Mesodermal cell (in vitro differentiated cells): ENCODE measurements at regions not wholly inside any gene's neighbourhood (a gene's known extent, or its start where the extent isn't known, plus 50 kb on each side); places are given as distances from the start of the nearest gene placed in this dataset.

Experiments used
- H3K27ac ChIP-seq: 2 replicates; pipeline ENCODE4 v1.7.0; 2013; ENCODE audit warnings: mild to moderate bottlenecking, low read depth, low read length, moderate library complexity; ENCODE audit not compliant: severe bottlenecking
- H3K36me3 ChIP-seq: 2 replicates; pipeline ENCODE4 v1.7.1; 2013; ENCODE audit warnings: mild to moderate bottlenecking, low read length, moderate library complexity; ENCODE audit not compliant: control insufficient read depth, insufficient read depth
- H3K4me1 ChIP-seq: one replicate; pipeline ENCODE4 v1.7.1; 2013; ENCODE audit warnings: mild to moderate bottlenecking, low read length; ENCODE audit not compliant: insufficient read depth, control insufficient read depth, poor library complexity, severe bottlenecking
- H3K4me3 ChIP-seq: 2 replicates; pipeline ENCODE4 v1.7.0; 2013; ENCODE audit warnings: low read length, control low read depth, mild to moderate bottlenecking; ENCODE audit not compliant: insufficient read depth, poor library complexity, severe bottlenecking; ENCODE audit errors: extremely low read depth
- H3K9me3 ChIP-seq: 2 replicates; pipeline ENCODE4 v1.7.1; 2013; ENCODE audit warnings: mild to moderate bottlenecking, low read length, moderate library complexity; ENCODE audit not compliant: control insufficient read depth
- WGBS, 2 experiments: methylation state at CpG; one replicate each; pipeline ENCODE4 v1.1.5; 2013; ENCODE audit warnings: missing lambda C conversion rate in 2 of 2; ENCODE audit not compliant: insufficient coverage in 2 of 2; 5-methylcytosine and 5-hydroxymethylcytosine counted together

DNA sequence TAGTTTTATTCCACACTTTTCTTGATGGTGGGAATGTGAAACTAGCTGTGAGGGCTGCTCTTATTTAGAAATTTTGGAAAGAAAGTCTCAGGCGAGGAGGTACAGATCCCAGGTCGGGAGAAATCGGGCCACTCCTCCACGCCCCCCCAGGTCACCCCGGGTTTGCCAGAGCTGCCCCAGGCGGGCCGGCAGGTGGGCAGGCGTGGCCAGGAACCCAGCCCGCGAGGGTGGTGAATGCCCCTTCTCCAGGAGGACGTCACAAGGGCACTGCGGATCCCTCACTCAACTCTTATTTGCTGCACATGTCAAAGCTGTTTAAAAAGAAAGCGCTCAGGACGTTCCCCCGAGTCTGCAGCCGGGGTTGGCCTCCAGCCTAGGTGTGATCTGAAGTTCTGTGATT, 60.5 kb upstream of the SLCO4A1 start:
- no peaks in the 10 kb centered on the region for H3K9me3 ChIP-seq
- no peaks in the 10 kb centered on the region for H3K36me3 ChIP-seq
- H3K27ac ChIP-seq = no peak overlapping the region
- H3K4me3 ChIP-seq = no peak overlapping the region
- WGBS, 2 experiments = 60 to 64% methylated on average over 10 to 16 of the region's 16 CpGs
- H3K4me1 ChIP-seq = no peaks in the 10 kb centered on the region

DNA sequence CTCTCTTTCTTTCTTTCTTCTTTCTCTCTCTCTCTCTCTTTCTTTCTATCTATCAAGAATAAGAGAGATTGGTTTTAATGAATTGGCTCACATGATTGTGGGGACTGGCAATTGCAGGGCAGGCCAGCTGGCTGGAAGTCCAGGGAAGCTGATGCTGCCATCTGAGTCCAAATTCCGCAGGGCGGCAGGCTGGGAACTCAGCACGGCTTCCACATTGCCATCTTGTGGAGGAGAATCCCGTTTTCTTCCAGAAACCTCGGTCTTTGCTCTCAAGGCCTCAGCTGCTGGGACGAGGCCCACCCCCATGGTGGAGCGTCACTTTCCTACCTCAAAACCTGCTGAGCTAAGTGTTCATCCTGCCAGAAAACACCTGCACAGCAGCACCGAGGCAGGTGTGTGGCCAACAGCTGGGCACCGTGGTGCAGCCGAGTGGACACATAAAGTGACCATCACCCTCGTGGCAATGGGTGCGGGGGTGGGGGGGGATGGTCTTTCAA, 58.8 kb upstream of the SLCO4A1 start:
- Histone ChIP-seq H3K27ac (no peak overlapping the region), H3K4me1 (no peaks in the 10 kb centered on the region), H3K4me3 (no peak overlapping the region), H3K36me3 (no peaks in the 10 kb centered on the region), H3K9me3 (no peaks in the 10 kb centered on the region)
- 56 to 61% methylated on average over 8 to 12 of the region's 12 CpGs for WGBS, 2 experiments

DNA sequence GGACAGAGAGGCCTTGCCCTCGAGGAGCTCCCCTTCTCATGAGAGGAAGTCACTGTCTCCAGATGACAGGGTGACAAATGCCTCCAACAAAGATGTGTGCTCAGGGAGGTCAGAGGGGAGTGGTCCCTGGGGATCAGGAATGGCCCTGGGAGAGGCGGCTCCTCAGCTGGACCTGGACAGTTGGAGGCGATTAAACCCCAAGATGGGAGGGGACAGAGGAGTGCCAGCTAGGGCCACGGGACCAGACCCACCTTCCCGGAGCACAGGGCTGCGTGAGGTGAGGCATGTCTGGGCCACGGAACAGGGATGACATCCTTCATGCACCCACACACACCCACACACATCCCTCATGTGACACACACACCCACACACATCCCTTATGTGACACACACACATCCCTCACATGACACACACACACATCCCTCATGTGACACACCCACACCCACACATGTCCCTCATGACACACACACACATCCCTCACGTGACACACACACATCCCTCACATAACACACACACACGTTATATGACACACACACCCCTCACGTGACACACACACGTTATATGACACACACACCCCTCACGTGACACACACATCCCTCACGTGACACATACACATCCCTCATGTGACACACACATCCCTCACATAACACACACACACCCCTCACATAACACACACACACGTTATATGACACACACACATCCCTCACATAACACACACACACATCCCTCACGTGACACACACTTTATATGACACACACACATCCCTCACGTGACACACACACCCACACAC, 57.4 kb upstream of the SLCO4A1 start:
- H3K9me3 ChIP-seq = no peaks in the 10 kb centered on the region
- H3K36me3 ChIP-seq = no peaks in the 10 kb centered on the region
- H3K4me3 ChIP-seq = no peak overlapping the region
- no peak overlapping the region for H3K27ac ChIP-seq
- H3K4me1 ChIP-seq = no peaks in the 10 kb centered on the region
- 80 to 81% methylated on average over 13 to 15 of the region's 16 CpGs for WGBS, 2 experiments

DNA sequence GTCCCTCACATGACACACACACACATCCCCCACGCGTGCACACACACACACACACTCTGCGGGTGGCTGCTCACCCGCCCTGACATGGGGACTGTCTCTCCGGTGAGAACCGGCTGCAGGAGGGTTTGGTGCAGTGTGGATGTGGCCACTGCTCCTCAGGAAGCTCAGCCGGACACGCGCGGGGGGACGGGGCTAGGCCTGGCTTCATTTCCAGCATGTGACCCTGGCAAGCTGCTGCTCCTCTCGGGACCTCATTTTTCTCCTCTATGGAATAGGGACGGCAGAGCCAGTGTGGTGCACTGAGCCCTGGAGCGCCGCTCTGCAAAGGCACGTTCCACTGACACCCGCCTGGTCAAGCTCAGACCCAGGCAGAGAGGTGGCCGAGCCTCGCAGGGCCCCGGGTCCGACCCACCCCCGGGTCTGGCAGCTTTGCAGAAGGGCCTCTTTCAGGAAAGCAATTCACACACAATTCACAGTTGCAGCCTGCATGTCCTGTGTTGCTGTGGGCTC, 56.8 kb upstream of the SLCO4A1 start:
- no peaks in the 10 kb centered on the region for H3K4me1 ChIP-seq
- WGBS, 2 experiments = 83% methylated on average over 16 to 18 of the region's 22 CpGs
- no peak overlapping the region for H3K4me3 ChIP-seq
- H3K9me3 ChIP-seq = no peaks in the 10 kb centered on the region
- H3K36me3 ChIP-seq = no peaks in the 10 kb centered on the region
- H3K27ac ChIP-seq = no peak overlapping the region

DNA sequence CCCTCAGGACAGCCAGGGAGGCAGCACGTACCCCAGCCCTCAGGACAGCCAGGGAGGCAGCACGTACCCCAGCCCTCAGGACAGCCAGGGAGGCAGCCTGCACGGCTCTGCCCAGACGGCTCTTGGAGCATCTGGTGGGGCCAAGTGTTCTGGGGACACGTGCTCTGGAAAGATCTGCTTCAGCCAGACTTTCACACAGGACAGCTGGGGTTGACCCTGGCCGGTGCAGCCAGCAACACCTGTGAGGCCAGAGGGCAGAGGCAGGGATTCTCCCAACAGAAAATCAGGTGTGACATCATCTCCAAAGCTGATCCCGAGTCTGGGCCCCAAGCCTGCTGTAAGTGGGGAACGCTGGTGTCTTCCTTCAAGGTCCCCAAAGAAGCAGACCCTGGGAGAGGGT, 55.5 kb upstream of the SLCO4A1 start:
- WGBS, 2 experiments = 73 to 79% methylated on average over 8 of the region's 8 CpGs
- no peaks in the 10 kb centered on the region for H3K9me3 ChIP-seq
- H3K4me3 ChIP-seq = no peak overlapping the region
- H3K4me1 ChIP-seq = no peaks in the 10 kb centered on the region
- no peaks in the 10 kb centered on the region for H3K36me3 ChIP-seq
- H3K27ac ChIP-seq = no peak overlapping the region

DNA sequence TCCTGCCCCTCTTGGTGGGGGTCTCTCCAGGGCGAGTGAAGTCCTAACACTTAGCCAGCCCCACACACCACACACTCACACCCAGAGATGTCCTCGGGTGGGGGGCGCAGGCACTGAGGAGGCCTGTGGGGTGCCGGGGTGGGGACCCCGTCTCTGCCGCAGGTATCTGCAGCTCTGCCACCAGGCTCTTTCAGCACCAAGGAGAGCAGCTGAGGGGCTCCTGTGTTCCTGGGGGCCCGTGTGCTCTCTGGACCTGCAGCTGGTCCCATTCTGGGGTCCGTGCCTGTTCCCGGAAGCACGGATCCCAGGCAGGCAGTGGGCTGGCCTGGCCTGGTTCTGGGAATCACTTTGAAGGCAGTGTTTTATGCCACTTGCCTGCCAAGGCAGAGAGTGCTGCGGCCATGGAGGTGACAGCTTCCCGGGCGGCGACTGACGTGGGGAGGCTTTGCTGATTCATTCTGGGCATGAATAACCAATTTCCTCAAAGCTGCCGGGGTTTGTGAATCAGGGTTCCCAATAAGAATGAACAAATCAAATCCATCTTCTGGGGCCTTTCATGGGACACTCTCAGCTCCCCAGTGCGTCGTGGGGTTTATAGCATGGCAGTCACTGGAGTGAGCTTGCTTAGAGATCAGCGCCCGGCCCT, 54.4 kb upstream of the SLCO4A1 start:
- 73 to 78% methylated on average over 18 of the region's 20 CpGs for WGBS, 2 experiments
- Histone ChIP-seq H3K4me3 (no peak overlapping the region), H3K9me3 (no peaks in the 10 kb centered on the region), H3K36me3 (no peaks in the 10 kb centered on the region), H3K27ac (no peak overlapping the region), H3K4me1 (no peaks in the 10 kb centered on the region)

DNA sequence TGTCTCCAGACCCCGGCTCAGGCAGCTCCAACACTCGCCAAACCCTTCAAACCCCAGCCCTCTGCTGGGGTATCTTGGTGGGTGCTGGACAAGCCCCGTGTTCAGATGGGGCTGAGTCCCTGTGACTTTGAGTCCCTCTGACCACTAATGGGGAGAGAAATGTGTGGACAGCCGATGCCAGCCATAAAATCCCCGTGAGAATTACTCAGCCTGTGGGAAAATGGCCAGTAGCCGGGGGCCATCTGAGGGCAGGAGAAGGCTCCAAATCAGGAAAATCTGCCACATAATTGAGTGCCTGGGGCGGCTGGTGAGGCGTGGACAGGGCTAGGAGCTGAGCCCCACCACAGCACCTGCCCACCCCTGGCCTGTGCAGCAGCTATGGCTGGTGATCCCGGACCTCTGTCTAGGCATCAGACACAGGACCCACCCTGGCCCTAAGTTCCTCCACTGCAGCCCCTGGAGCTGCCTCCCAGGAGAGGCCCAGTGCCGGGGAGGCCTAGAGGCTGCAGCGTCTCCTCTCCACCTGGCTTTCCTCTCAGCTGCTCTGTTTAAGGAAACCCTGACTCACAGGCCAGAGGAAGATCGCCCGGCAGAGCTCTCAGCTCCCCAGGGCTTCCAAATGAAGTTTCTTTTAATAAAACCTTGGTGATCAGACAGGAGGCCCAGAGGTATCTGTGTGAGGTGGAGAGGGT, 53.7 kb upstream of the SLCO4A1 start:
- H3K27ac ChIP-seq = no peak overlapping the region
- H3K4me1 ChIP-seq = no peaks in the 10 kb centered on the region
- H3K4me3 ChIP-seq = no peak overlapping the region
- WGBS, 2 experiments = 83 to 90% methylated on average over 9 to 11 of the region's 13 CpGs
- no peaks in the 10 kb centered on the region for H3K36me3 ChIP-seq
- no peaks in the 10 kb centered on the region for H3K9me3 ChIP-seq

DNA sequence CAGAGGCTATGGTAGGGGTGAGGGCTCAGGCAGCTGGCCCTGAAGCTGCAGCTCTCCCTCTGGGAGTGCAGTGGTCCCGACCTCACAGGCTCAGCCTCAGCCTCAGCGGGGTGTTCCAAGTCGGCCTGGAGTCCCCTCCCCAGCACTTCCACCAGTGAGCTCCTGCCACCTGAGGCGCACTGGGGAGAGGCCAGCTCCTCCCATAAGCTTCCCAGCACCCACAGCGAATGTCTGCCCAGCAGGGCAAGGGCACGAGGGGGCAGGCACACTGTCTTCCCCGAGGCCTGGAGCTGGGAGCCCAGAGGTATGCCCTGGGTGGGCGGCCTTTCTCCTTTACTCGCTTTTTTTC, 53.2 kb upstream of the SLCO4A1 start:
- Histone ChIP-seq H3K36me3 (no peaks in the 10 kb centered on the region), H3K27ac (no peak overlapping the region)
- 65 to 77% methylated on average over 6 to 9 of the region's 9 CpGs for WGBS, 2 experiments

DNA sequence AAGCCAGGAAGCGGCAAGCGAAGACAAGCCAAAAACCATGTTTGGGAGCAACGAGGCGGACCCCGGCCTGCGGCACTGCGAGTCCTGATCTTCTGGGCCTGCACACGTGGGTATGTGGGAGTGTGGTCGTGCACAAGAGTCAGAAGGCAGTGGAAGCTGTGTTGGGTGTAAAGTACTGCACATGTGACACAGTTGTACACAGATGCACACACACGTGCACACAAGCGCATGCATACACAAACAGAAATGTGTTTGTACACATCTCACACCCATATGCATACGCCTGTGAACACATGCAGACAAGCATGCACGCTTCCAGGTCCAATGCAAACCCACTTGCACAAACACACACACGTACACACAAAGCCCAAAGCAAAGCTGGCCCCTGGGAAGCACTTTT, 52.6 kb upstream of the SLCO4A1 start:
- Histone ChIP-seq H3K27ac (no peak overlapping the region), H3K4me1 (no peaks in the 10 kb centered on the region), H3K36me3 (no peaks in the 10 kb centered on the region), H3K4me3 (no peak overlapping the region), H3K9me3 (no peaks in the 10 kb centered on the region)
- 83 to 90% methylated on average over 11 to 12 of the region's 14 CpGs for WGBS, 2 experiments

More for the DNA sequence above, 53.2 kb upstream of the SLCO4A1 start:
- Histone ChIP-seq H3K4me3 (no peak overlapping the region), H3K9me3 (no peaks in the 10 kb centered on the region), H3K4me1 (no peaks in the 10 kb centered on the region)

DNA sequence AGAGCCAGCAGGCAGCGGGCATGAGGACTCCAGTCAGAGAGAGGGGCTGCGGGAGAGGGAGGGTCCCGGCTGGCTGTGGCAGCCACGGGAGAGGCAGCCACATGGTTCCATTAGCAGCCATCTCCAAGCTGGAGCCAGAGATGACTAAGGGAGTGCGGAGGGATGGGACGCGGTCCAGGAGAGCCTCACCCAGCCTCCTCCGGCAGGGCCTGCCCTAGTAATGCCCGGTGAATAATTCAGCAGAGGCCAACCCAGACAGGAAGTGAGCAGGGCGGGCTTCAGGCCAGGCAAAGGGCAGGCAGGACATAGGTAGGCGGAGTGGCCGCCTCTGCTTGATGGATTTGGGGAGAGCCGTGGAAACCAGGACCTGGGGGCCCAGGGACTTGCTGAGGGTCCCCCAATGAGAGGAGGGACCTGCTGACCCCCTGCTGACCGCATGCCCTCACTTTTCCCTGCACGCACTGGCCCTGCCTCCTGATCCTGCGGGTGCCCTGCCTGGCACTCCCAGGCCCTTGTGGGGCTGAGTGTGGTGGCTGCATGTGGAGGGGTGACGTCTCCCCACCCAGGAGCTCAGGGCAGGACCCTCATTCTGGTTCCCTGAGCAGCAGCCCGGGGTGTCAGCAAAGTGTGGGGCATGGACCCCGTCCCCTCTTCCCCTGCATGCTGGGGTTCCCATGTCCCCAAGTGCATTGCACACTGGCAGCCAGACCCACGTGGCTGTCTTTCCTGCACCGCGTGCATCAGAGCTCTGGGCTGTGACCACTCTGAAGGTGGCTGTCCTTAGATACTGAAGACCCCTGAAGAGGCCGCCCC, 51.8 kb upstream of the SLCO4A1 start:
- H3K9me3 ChIP-seq = no peaks in the 10 kb centered on the region
- H3K27ac ChIP-seq = no peak overlapping the region
- H3K4me1 ChIP-seq = no peaks in the 10 kb centered on the region
- H3K36me3 ChIP-seq = no peaks in the 10 kb centered on the region
- WGBS, 2 experiments = 88 to 91% methylated on average over 18 to 21 of the region's 23 CpGs
- H3K4me3 ChIP-seq = no peak overlapping the region
